Calu3 (cell line): ENCODE measurements at regions not wholly inside any gene's neighbourhood (a gene's known extent, or its start where the extent isn't known, plus 50 kb on each side); places are given as distances from the start of the nearest gene placed in this dataset.

ENCODE experiments used
- BruUV-seq: library from RNA; stranded (reverse); fragments of 400-500 nt; replicated peaks from 2 replicates; lab custom pipeline; 2021; lab: Mats Ljungman, UMichigan
- CTCF ChIA-PET: fragments of 300-600 bp; sonication (Branson Sonifier 250); formaldehyde crosslinking; loops from one replicate; lab custom pipeline; 2022; ENCODE audit warnings: antibody characterized with exemption; lab: Charles Lee
- DNase-seq: peaks from one replicate; pipeline ENCODE4 v3.0.0; 2022
- H3K27ac Mint-ChIP-seq: one replicate; pipeline ENCODE4 v1.8.0; 2022; ENCODE audit warnings: mixed read lengths; ENCODE audit not compliant: unreplicated experiment
- H3K27me3 Mint-ChIP-seq: one replicate; pipeline ENCODE4 v1.8.0; 2022; ENCODE audit warnings: mixed read lengths; ENCODE audit not compliant: unreplicated experiment
- H3K36me3 Mint-ChIP-seq: one replicate; pipeline ENCODE4 v1.8.0; 2022; ENCODE audit warnings: mild to moderate bottlenecking, moderate library complexity, mixed read lengths; ENCODE audit not compliant: insufficient read depth, unreplicated experiment
- H3K4me1 Mint-ChIP-seq: one replicate; pipeline ENCODE4 v1.8.0; 2022; ENCODE audit warnings: mild to moderate bottlenecking, low read depth, mixed read lengths; ENCODE audit not compliant: unreplicated experiment
- H3K4me3 Mint-ChIP-seq: one replicate; pipeline ENCODE4 v1.8.0; 2022; ENCODE audit warnings: mild to moderate bottlenecking, low read depth, moderate library complexity, mixed read lengths; ENCODE audit not compliant: unreplicated experiment
- H3K9me3 Mint-ChIP-seq: one replicate; pipeline ENCODE4 v1.8.0; 2022; ENCODE audit warnings: low read depth, mixed read lengths; ENCODE audit not compliant: unreplicated experiment
- CTCF ChIP-seq: fragments of 200-600 bp; IDR thresholded peaks from one replicate; pipeline ENCODE4 v1.8.0; 2022; ENCODE audit warnings: antibody characterized with exemption; ENCODE audit not compliant: unreplicated experiment
- intact Hi-C: fragments of 100-400 bp; cut with micrococcal nuclease; formaldehyde crosslinking; loops from one replicate; pipeline ENCODE4 v1.10.0; 2022; ENCODE audit not compliant: unreplicated experiment

- no peak for DNase-seq
- no peak for TF ChIP-seq CTCF
- Mint-ChIP-seq H3K27ac (no peak overlapping the region), H3K27me3 (no peaks in the 10 kb centered on the region), H3K9me3 (peaks cover 12% of the 10 kb centered on the region), H3K36me3 (no peaks in the 10 kb centered on the region), H3K4me1 (peaks cover 10% of the 10 kb centered on the region), H3K4me3 (no peak overlapping the region)
- intact Hi-C loops = no loop called here
- no TSS peak for BruUV-seq
- CTCF ChIA-PET = interaction anchor here (0.6 kb wide), 1 partner anchor 39 kb away, joined by 3 read pairs; no protein-coding TSS in a partner anchor
Measured at GRCh38 chr1:72634946-72635345, 352.6 kb upstream of the NEGR1 start.

- DNase-seq = no peak
- intact Hi-C loops = no loop called here
- Mint-ChIP-seq H3K4me3 (no peak overlapping the region), H3K9me3 (peaks cover 6% of the 10 kb centered on the region), H3K27ac (no peak overlapping the region), H3K36me3 (no peaks in the 10 kb centered on the region), H3K4me1 (peaks cover 5% of the 10 kb centered on the region), H3K27me3 (no peaks in the 10 kb centered on the region)
- CTCF ChIA-PET = no interaction called here
- no TSS peak for BruUV-seq
- TF ChIP-seq CTCF = no peak
Measured at GRCh38 chr1:72631449-72631848, 349.1 kb upstream of the NEGR1 start.

DNA sequence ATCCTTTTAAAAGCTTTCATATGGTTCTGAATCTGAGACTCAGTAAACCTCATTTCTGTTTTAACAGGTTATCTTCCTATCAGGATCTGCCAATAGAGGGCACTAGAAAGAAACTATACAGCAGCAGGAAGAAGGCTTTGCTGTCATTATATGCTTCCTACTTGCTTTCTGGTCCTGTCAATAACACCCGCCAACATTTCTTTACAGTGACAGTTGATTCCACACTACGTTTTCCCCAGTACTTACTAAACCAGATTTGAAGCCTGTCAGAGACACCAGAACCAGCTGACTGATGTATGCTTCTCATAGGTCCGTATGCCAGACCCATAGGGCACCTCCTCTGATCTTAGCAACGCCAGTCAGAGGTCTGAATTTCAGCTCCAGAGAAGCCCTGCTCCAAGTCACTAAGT, 341.0 kb upstream of the NEGR1 start:
- CTCF ChIA-PET = interaction anchor here (1.7 kb wide), 1 partner anchor 338 kb away, joined by 3 read pairs; no protein-coding TSS in a partner anchor
- H3K27me3 Mint-ChIP-seq = no peaks in the 10 kb centered on the region
- H3K36me3 Mint-ChIP-seq = peaks cover 4% of the 10 kb centered on the region
- H3K9me3 Mint-ChIP-seq = no peaks in the 10 kb centered on the region
- peaks cover 8% of the 10 kb centered on the region for H3K4me1 Mint-ChIP-seq
- peak; percentile 32 for TF ChIP-seq CTCF
- H3K27ac Mint-ChIP-seq = peak overlapping the region; percentile 78
- no TSS peak for BruUV-seq
- intact Hi-C loops = loop anchor here (5.0 kb wide), 4 partner anchors 224 to 1054 kb away; partner anchors contain the start of gene NEGR1
- peak overlapping the region; percentile 74 for H3K4me3 Mint-ChIP-seq
- peak; percentile 9 for DNase-seq

GRCh38 chr1:72620453-72620852, 338.1 kb upstream of the NEGR1 start:
- BruUV-seq = no TSS peak
- H3K27me3 Mint-ChIP-seq = no peaks in the 10 kb centered on the region
- DNase-seq = no peak
- H3K27ac Mint-ChIP-seq = no peak overlapping the region
- no peaks in the 10 kb centered on the region for H3K9me3 Mint-ChIP-seq
- TF ChIP-seq CTCF = no peak
- intact Hi-C loops = loop anchor here (5.0 kb wide), 4 partner anchors 227 to 1057 kb away; partner anchors contain the start of gene NEGR1
- H3K36me3 Mint-ChIP-seq = peaks cover 4% of the 10 kb centered on the region
- peaks cover 8% of the 10 kb centered on the region for H3K4me1 Mint-ChIP-seq
- CTCF ChIA-PET = no interaction called here
- no peak overlapping the region for H3K4me3 Mint-ChIP-seq
